NOMO-1 treated with dmso at 0.1 percent for 144 hours (cell line): ENCODE measurements at regions not wholly inside any gene's neighbourhood (a gene's known extent, or its start where the extent isn't known, plus 50 kb on each side); places are given as distances from the start of the nearest gene placed in this dataset.
"Not testable (repeated sequence)": the region's sequence is repeated elsewhere in the genome, so short reads cannot be mapped to it uniquely, and the experiment has no call there.

Experiments
- DNase-seq: peaks from one replicate; lab custom pipeline; 2025; ENCODE audit not compliant: unreplicated experiment; lab: John Stamatoyannopoulos, UW

- no peak for DNase-seq
Observed at GRCh38 chr5:117357886-117358285, 783.3 kb upstream of the SEMA6A start.

DNA sequence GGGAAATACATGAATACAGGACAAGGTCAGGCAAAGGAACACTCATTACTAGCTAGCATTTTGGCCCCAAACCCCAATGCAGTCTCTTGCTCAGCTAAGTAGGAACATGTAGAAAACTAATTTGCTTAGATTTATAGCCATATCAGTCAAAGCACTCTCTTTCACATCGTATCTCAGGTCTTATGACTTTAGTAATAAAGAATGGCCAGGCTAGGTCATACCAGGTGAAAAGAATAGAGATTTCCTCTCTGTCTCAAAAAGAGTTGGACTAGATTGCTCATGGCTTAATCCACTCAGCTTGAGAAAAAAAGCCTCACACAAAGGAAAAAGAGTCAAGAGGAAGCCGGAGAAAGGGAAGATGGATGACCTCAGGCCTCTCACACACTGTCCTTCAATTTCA, 772.7 kb upstream of the SEMA6A start:
- DNase-seq = no peak

- not testable (repeated sequence) for DNase-seq
Observed at GRCh38 chr5:117343726-117344125, 769.1 kb upstream of the SEMA6A start.

DNA sequence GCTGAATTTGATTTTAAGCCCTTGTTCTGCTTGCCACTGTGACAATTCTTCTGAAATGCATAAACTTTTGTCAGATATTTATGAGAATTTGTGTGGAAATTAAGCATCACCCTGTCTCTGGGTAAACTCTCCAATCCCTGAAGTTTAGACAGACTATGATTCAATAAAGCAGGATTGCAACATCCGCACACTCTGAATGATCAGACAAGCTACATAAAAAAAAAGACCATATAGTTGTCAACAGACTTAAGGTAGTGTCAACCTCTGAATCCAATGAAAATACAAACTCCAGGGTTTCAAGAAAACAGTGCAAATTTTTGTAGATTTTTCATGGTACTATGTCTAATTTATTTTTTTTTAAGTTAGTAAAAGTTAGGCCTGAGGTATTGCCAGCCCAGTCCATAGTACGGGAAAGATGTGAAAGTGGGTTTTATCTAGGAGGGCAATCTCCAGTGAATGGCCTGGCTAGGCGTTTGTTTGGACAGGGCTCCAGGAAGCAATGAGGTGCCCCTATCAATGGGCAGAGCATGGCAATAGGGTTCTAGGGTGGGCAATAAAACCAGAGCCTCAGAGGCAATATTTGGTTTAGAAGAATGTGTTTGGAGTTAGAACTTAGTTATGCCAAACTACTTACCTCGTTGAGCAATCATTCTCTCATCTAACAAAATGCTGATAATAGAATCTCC, 762.6 kb upstream of the SEMA6A start:
- no peak for DNase-seq

DNA sequence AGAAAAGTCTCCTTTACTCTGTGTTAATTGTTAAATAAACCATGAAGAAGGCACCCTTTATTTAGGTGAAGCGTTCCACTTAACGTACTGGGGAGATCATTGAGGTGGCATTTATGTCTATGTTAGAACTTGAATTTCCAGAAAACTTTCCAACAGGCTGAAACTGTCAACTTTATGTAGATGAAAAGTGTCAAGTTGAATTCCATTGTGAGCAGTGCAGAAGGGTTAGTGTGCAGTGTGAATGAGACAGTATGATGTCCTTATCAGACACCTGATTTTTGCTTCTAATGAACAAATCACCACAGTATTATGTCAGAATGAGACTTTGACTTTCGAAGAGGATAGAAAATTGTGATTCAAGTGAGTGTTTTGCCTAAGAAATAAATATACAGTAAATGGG, 761.6 kb upstream of the SEMA6A start:
- DNase-seq = no peak

GRCh38 chr5:117333011-117333410, 758.4 kb upstream of the SEMA6A start:
- DNase-seq = no peak

DNA sequence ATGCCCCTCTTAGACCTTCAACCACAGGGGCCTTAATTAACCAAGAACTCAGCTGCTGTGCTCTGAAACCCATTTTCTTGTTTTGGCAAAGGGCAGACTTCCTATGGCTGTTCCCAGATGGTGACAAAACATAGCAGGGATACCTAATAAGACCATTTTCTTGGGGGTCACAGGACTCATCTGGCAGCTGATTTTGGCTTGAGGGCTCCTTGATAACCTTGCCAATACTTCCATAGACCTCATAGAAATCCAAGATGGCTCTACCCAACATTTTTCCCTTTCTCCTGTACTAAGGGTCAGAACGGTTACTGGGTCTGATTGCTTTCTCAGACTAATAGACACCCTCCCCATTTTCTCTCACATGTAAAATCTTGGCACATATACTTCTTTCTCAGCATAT, 757.7 kb upstream of the SEMA6A start:
- DNase-seq = no peak

DNA sequence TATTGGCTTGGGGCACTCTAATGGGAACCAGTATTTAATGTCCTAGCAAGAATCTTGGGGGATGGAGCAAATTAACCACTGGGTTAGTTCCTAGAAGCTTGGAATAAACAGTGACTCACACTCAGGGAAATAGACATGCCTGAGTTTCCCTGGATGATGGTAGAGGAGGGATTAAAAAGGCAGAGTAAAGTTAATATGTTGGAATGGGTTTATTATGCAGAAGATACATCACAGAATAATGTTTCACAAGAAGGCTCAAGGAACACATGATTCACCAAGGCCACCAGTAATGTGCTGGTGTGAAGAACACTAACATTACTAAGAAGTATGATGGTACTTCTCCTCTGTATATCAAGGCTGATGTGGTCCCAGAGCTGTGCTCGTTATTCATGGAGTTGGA, 752.9 kb upstream of the SEMA6A start:
- DNase-seq = no peak

DNA sequence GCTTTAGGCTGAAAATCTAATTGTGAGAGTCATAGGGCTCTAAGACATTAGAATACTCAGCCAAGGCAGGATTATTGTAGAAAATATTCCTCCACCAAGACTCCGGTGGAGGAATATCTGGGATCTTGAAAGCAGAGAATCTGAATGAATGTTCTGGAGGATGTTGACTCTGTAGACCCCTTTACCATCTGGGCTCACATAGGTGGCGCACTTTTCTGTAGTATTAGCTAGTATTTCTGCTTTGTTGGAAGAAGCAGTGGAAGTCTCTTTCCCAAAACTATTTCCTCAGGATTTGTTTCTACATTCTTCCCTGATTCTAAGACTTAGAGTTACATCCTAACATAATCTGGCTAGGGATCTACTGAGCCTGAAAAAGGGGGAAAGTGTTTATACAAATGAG, 752.4 kb upstream of the SEMA6A start:
- DNase-seq = no peak

- no peak for DNase-seq
Observed at GRCh38 chr5:117318528-117318927, 743.9 kb upstream of the SEMA6A start.

- no peak for DNase-seq
Observed at GRCh38 chr5:117315170-117315569, 740.5 kb upstream of the SEMA6A start.

DNA sequence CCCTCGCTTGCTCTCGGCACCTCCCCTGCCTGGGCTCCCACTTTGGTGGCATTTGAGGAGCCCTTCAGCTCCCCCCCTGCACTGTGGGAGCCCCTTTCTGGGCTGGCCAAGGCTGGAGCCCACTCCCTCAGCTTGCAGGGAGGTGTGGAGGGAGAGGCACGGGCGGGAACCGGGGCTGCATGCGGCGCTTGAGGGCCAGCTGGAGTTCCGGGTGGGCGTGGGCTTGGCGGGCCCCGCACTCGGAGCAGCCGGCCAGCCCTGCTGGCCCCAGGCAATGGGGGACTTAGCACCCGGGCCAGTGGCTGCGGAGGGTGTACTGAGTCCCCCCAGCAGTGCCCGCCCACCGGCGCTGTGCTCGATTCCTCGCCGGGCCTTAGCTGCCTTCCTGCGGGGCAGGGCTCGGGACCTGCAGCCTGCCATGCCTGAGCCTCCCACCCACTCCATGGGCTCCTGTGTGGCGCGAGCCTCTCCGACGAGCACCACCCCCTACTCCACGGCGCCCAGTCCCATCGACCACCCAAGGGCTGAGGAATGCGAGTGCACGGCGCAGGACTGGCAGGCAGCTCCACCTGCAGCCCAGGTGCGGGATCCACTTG, 730.0 kb upstream of the SEMA6A start:
- not testable (repeated sequence) for DNase-seq

DNA sequence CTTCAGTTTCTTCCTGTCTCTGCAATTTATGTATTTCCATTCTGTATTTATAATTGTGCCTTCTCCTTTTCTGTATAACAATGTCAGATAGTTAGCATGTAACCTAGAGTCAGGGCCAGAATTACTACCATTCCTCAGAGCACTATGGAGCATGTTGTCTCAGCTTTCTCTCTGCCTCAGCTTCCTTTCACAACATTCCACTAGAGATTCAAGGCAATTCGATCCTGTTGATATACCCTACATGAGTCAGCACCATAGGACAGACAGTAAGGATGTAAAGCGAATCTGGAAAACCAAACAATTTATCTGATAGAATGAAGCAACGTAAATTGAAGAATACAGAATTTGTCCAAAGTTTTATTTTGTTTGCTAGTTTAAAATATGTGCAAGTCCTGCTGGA, 728.3 kb upstream of the SEMA6A start:
- DNase-seq = no peak

GRCh38 chr5:117302473-117302872, 727.9 kb upstream of the SEMA6A start:
- DNase-seq = no peak

GRCh38 chr5:117299936-117300328, 725.3 kb upstream of the SEMA6A start:
- DNase-seq = no peak

DNA sequence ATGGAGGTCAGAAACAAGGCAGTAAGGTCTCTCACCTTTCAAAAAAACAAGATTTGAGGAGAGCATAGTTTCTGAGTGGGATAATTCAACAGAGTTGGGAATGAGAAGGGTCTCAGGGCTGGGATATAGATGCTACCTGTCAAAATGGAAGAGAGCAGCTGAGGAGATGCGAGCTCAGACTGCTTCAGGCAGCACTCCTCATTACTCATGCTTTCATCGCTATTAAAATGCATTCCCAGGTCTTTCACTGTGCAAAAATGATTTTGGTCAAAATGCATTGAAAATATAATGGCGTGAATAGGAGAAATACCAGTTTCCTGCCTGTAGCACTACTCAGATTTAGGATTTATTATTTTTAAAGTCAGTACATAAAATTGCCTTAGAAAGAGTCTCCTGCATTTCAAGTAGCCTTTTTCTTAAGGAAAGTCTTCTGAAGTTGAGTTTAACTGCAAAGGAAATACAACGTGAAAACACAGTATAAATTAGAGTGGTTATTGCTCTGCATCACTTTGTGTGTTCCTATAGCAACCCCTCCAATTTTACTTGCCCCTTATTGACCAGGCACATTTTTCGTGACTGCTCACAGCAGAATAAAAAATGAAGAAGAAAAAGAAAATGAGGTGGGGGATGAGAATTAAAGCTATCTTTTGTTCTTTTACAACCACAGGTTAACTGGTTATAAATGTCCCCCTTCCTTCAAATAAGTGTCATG, 724.8 kb upstream of the SEMA6A start:
- no peak for DNase-seq

- no peak for DNase-seq
Observed at GRCh38 chr5:117296872-117297271, 722.2 kb upstream of the SEMA6A start.

GRCh38 chr5:117295941-117296340, 721.3 kb upstream of the SEMA6A start:
- DNase-seq = no peak

- DNase-seq = no peak
Observed at GRCh38 chr5:117286813-117287212, 712.2 kb upstream of the SEMA6A start.

DNA sequence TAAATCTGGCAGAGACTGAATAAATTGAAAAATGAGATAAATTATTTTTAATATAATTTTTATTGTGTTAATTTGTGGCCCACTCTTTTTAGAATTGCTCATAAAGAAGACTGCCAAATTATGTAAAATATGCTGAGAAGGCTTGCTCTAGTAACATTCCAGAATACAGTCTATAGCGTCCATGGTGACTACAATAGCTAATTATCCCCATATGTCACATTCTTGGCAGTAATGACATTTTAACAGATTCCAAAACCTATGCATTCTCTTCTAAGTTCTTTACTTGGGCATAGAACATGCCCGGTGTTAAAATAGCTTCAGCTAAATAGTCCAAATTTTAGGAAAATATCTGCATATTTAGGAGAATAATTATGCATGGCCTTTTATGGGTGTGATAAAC, 697.0 kb upstream of the SEMA6A start:
- no peak for DNase-seq

- no peak for DNase-seq
Observed at GRCh38 chr5:117266280-117266679, 691.7 kb upstream of the SEMA6A start.

- no peak for DNase-seq
Observed at GRCh38 chr5:117263231-117263630, 688.6 kb upstream of the SEMA6A start.
